DND-41 (cell line): ENCODE measurements at regions not wholly inside any gene's neighbourhood (a gene's known extent, or its start where the extent isn't known, plus 50 kb on each side); places are given as distances from the start of the nearest gene placed in this dataset.

ENCODE experiments used
- EZH2 ChIP-seq: IDR thresholded peaks from 3 replicates; pipeline ENCODE4 v1.6.1; 2012; ENCODE audit warnings: borderline replicate concordance, low read depth, mild to moderate bottlenecking, moderate library complexity, low read length, inconsistent platforms; ENCODE audit not compliant: severe bottlenecking
- TF ChIP-seq, protein P1 (sequence below): IDR thresholded peaks from 2 replicates; pipeline ENCODE4 v1.5.1; 2012; ENCODE audit warnings: borderline replicate concordance, low read length, moderate library complexity, mild to moderate bottlenecking; ENCODE audit not compliant: poor library complexity, severe bottlenecking; ENCODE audit errors: extremely low read depth

DNA sequence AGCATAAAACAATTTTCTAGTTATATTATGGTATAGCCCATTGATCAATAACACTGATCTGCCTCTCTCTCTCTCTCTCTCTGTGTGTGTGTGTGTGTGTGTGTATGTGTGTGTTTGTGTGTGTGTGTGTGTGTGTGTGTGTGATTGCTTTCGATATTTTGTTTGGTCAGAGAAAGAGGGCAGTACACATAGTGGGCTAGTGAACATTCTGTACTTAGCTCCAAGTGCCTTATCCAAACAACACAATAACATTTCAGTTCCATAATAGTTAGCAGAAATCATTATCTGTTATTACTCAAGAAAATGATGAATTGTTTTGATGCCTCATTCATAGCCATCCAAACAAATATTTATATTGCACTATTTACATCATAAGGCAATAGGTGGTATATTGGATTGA, 979.1 kb upstream of the CITED2 start:
- TF ChIP-seq, protein P1, sequence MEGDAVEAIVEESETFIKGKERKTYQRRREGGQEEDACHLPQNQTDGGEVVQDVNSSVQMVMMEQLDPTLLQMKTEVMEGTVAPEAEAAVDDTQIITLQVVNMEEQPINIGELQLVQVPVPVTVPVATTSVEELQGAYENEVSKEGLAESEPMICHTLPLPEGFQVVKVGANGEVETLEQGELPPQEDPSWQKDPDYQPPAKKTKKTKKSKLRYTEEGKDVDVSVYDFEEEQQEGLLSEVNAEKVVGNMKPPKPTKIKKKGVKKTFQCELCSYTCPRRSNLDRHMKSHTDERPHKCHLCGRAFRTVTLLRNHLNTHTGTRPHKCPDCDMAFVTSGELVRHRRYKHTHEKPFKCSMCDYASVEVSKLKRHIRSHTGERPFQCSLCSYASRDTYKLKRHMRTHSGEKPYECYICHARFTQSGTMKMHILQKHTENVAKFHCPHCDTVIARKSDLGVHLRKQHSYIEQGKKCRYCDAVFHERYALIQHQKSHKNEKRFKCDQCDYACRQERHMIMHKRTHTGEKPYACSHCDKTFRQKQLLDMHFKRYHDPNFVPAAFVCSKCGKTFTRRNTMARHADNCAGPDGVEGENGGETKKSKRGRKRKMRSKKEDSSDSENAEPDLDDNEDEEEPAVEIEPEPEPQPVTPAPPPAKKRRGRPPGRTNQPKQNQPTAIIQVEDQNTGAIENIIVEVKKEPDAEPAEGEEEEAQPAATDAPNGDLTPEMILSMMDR = no peak
- TF ChIP-seq EZH2 = no peak
